A549 (cell line): ENCODE measurements at regions not wholly inside any gene's neighbourhood (a gene's known extent, or its start where the extent isn't known, plus 50 kb on each side); places are given as distances from the start of the nearest gene placed in this dataset.
"Not testable (repeated sequence)": the region's sequence is repeated elsewhere in the genome, so short reads cannot be mapped to it uniquely, and the experiment has no call there.

Source experiments
- ATAC-seq, 2 experiments: fragments of 200-7000 bp in 1 of 2; fragments of >200 bp in 1 of 2; cut with Nextera tagmentation in 1 of 2; cut with Tn5 transposase in 1 of 2; 3 replicates each; pipeline versions ENCODE4 v1.8.0 to v1.9.1; 2018 to 2020; ENCODE audit warnings: mild to moderate bottlenecking in 1 of 2, moderate library complexity in 1 of 2
- CTCF ChIA-PET: fragments of 300-600 bp; sonication (Branson Sonifier 250); formaldehyde crosslinking; extraction: SDS; loops from one replicate; lab custom pipeline; 2021; ENCODE audit warnings: antibody characterized with exemption, inconsistent platforms; lab: Yijun Ruan, JAX
- POLR2A ChIA-PET: fragments of 350-600 bp; formaldehyde crosslinking; extraction: SDS; loops from one replicate; lab custom pipeline; 2021; ENCODE audit warnings: antibody characterized with exemption, inconsistent platforms; lab: Yijun Ruan, JAX
- DNase-seq, 2 experiments: peaks; one replicate each; pipeline versions ENCODE4 v3.0.0 to v3.0.0-alpha.2; 2011 to 2016; ENCODE audit warnings: low read depth in 1 of 2, low spot score in 1 of 2
- FAIRE-seq: peaks from 2 replicates; lab custom pipeline; 2011; peaks lifted over from hg19 to GRCh38; lab: Jason Lieb, UNC
- H3K27ac ChIP-seq, 2 experiments: fragments of >200 bp; sonication (Bioruptor Twin); formaldehyde crosslinking; 3 replicates each; pipeline ENCODE4 v1.5.1; 2016 to 2017
- H3K4me1 ChIP-seq: fragments of >200 bp; sonication (Bioruptor Twin); formaldehyde crosslinking; 3 replicates; pipeline ENCODE4 v1.6.1; 2016
- H3K4me2 ChIP-seq: fragments of >200 bp; sonication (Bioruptor Twin); formaldehyde crosslinking; 3 replicates; pipeline ENCODE4 v1.6.1; 2016
- H3K4me3 ChIP-seq: fragments of >200 bp; sonication (Bioruptor Twin); formaldehyde crosslinking; 3 replicates; pipeline ENCODE4 v1.5.1; 2016
- H3K9me3 ChIP-seq: fragments of >200 bp; sonication (Bioruptor Twin); formaldehyde crosslinking; 3 replicates; pipeline ENCODE4 v1.6.1; 2016
- HOXB5 ChIP-seq: fragments of 250-450 bp; sonication (Bioruptor Pico); IDR thresholded peaks from 2 replicates; pipeline ENCODE4 v1.5.0; 2020; ENCODE audit warnings: mild to moderate bottlenecking, moderate library complexity
- MAZ ChIP-seq: fragments of 150-350 bp; IDR thresholded peaks from 2 replicates; pipeline ENCODE4 v1.6.1; 2014; ENCODE audit warnings: antibody characterized with exemption, low read depth, low read length, borderline replicate concordance
- NFE2L2 ChIP-seq: fragments of 150-350 bp; conservative IDR thresholded peaks from 2 replicates; pipeline ENCODE4 v1.6.1; 2014; ENCODE audit warnings: low read length
- POLR2AphosphoS2 ChIP-seq: conservative IDR thresholded peaks from 2 replicates; pipeline ENCODE4 v1.6.1; 2012; ENCODE audit warnings: low read length, improper control_type of control experiment, inconsistent platforms
- RCOR1 ChIP-seq: fragments of 150-350 bp; IDR thresholded peaks from 2 replicates; pipeline ENCODE4 v1.6.1; 2014; ENCODE audit warnings: antibody characterized with exemption, low read length, low read depth
- RNF2 ChIP-seq: fragments of 200-600 bp; sonication (generic); IDR thresholded peaks from 2 replicates; pipeline ENCODE4 v1.6.1; 2016; ENCODE audit warnings: low read depth, mild to moderate bottlenecking, antibody characterized with exemption, moderate library complexity, borderline replicate concordance
- ZFP36 ChIP-seq: fragments of 450-650 bp; IDR thresholded peaks from 2 replicates; pipeline ENCODE4 v1.6.1; 2014; ENCODE audit warnings: borderline replicate concordance; ENCODE audit not compliant: partially characterized antibody
- WGBS: methylation state at CpG from one replicate; pipeline ENCODE4 v1.1.6; 2017; ENCODE audit errors: missing lambda C conversion rate; 5-methylcytosine and 5-hydroxymethylcytosine counted together
- TF ChIP-seq, protein P1 (sequence below): fragments of 200-600 bp; sonication (generic); IDR thresholded peaks from 2 replicates; pipeline ENCODE4 v1.6.1; 2016; ENCODE audit warnings: antibody characterized with exemption, mild to moderate bottlenecking, moderate library complexity
- TF ChIP-seq, protein P2 (sequence below): IDR thresholded peaks from 2 replicates; pipeline ENCODE4 v1.6.1; 2012; ENCODE audit warnings: low read depth, borderline replicate concordance
- TF ChIP-seq, protein P3 (sequence below): fragments of 250-450 bp; sonication (Bioruptor Pico); IDR thresholded peaks from 2 replicates; pipeline ENCODE4 v1.5.0; 2020; ENCODE audit warnings: low read depth, mild to moderate bottlenecking, moderate library complexity
- TF ChIP-seq, protein P4 (sequence below): fragments of 250-450 bp; sonication (Bioruptor Pico); IDR thresholded peaks from 2 replicates; pipeline ENCODE4 v1.5.0; 2021; ENCODE audit warnings: mild to moderate bottlenecking, moderate library complexity, borderline replicate concordance

DNA sequence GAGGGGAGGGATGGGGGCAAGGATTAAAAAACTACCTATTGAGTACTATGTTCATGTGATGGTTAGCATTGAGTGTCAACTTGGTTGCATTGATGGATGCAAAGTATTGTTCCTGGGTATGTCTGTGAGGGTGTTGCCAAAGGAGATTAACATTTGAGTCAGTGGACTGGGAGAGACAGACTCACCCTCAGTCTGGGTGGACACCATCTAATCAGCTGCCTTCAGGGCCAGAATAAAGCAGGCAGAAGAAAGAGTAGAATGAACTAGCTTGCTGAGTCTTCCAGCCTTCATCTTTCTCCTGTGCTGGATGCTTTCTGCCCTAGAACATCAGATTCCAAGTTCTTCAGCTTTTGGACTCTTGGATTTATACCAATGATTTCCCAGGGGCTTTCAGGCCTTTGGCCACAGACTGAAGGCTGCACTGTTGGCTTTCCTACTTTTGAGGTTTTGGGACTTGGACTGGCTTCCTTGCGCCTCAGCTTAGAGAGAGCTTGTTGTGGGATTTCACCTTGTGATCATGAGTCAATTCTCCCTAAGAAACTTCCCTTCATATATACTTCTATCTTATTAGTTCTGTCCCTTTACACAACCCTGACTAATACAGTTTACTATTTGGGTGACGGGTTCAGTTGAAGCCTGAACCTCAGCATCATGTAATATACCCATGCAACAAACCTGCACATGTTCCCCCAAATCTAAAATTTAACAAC lies 70.2 kb downstream of the MTNR1B start:
- FAIRE-seq: no peak
- CTCF ChIA-PET: no interaction called here

GRCh38 chr11:93041682-93042081 lies 72.2 kb downstream of the MTNR1B start:
- H3K4me3 ChIP-seq: no peak overlapping the region
- no peak overlapping the region for H3K27ac ChIP-seq
- no peaks in the 10 kb centered on the region for H3K9me3 ChIP-seq
- TF ChIP-seq, protein P1, sequence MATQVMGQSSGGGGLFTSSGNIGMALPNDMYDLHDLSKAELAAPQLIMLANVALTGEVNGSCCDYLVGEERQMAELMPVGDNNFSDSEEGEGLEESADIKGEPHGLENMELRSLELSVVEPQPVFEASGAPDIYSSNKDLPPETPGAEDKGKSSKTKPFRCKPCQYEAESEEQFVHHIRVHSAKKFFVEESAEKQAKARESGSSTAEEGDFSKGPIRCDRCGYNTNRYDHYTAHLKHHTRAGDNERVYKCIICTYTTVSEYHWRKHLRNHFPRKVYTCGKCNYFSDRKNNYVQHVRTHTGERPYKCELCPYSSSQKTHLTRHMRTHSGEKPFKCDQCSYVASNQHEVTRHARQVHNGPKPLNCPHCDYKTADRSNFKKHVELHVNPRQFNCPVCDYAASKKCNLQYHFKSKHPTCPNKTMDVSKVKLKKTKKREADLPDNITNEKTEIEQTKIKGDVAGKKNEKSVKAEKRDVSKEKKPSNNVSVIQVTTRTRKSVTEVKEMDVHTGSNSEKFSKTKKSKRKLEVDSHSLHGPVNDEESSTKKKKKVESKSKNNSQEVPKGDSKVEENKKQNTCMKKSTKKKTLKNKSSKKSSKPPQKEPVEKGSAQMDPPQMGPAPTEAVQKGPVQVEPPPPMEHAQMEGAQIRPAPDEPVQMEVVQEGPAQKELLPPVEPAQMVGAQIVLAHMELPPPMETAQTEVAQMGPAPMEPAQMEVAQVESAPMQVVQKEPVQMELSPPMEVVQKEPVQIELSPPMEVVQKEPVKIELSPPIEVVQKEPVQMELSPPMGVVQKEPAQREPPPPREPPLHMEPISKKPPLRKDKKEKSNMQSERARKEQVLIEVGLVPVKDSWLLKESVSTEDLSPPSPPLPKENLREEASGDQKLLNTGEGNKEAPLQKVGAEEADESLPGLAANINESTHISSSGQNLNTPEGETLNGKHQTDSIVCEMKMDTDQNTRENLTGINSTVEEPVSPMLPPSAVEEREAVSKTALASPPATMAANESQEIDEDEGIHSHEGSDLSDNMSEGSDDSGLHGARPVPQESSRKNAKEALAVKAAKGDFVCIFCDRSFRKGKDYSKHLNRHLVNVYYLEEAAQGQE: no peak
- no peak for TF ChIP-seq ZFP36
- TF ChIP-seq, protein P2, sequence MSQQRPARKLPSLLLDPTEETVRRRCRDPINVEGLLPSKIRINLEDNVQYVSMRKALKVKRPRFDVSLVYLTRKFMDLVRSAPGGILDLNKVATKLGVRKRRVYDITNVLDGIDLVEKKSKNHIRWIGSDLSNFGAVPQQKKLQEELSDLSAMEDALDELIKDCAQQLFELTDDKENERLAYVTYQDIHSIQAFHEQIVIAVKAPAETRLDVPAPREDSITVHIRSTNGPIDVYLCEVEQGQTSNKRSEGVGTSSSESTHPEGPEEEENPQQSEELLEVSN: no peak
- no peak for TF ChIP-seq MAZ
- TF ChIP-seq NFE2L2: no peak
- TF ChIP-seq RCOR1: no peak
- H3K4me2 ChIP-seq: no peak overlapping the region
- ChIA-PET CTCF (no interaction called here), POLR2A (no interaction called here)
- FAIRE-seq (no peak), ATAC-seq (no peak), DNase-seq (no peak)
- no peaks in the 10 kb centered on the region for H3K4me1 ChIP-seq

More for the DNA sequence above, 70.2 kb downstream of the MTNR1B start:
- H3K9me3 ChIP-seq: no peaks in the 10 kb centered on the region
- H3K4me1 ChIP-seq: no peaks in the 10 kb centered on the region
- POLR2A ChIA-PET: no interaction called here
- TF ChIP-seq RNF2: no peak
- TF ChIP-seq, protein P1: no peak
- TF ChIP-seq HOXB5 (CRISPR knock-in tag): no peak
- TF ChIP-seq POLR2AphosphoS2: no peak
- TF ChIP-seq, protein P3, sequence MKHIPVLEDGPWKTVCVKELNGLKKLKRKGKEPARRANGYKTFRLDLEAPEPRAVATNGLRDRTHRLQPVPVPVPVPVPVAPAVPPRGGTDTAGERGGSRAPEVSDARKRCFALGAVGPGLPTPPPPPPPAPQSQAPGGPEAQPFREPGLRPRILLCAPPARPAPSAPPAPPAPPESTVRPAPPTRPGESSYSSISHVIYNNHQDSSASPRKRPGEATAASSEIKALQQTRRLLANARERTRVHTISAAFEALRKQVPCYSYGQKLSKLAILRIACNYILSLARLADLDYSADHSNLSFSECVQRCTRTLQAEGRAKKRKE (CRISPR knock-in tag): no peak
- TF ChIP-seq, protein P4, sequence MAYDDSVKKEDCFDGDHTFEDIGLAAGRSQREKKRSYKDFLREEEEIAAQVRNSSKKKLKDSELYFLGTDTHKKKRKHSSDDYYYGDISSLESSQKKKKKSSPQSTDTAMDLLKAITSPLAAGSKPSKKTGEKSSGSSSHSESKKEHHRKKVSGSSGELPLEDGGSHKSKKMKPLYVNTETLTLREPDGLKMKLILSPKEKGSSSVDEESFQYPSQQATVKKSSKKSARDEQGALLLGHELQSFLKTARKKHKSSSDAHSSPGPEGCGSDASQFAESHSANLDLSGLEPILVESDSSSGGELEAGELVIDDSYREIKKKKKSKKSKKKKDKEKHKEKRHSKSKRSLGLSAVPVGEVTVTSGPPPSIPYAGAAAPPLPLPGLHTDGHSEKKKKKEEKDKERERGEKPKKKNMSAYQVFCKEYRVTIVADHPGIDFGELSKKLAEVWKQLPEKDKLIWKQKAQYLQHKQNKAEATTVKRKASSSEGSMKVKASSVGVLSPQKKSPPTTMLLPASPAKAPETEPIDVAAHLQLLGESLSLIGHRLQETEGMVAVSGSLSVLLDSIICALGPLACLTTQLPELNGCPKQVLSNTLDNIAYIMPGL (CRISPR knock-in tag): no peak
- DNase-seq: no peak
- no peak overlapping the region for H3K4me2 ChIP-seq
- no peak overlapping the region for H3K4me3 ChIP-seq
- WGBS: 90% methylated on average over 2 of the region's 2 CpGs
- ATAC-seq: no peak
- no peak overlapping the region for H3K27ac ChIP-seq

GRCh38 chr11:93043186-93043585 lies 73.7 kb downstream of the MTNR1B start:
- H3K4me1 ChIP-seq, H3K9me3 ChIP-seq, DNase-seq, ATAC-seq, H3K4me2 ChIP-seq, H3K4me3 ChIP-seq, CTCF ChIA-PET, H3K27ac ChIP-seq, POLR2A ChIA-PET, FAIRE-seq: not testable (repeated sequence)
- 33% methylated on average over 4 of the region's 7 CpGs for WGBS
